ENCODE measurements at regions not wholly inside any gene's neighbourhood (a gene's known extent, or its start where the extent isn't known, plus 50 kb on each side); places are given as distances from the start of the nearest gene placed in this dataset.

GRCh38 chr17:79465681-79466025 lies 145.2 kb downstream of the RBFOX3 start:
- no peak overlapping the region for H3K27ac ChIP-seq
- no peak for DNase-seq
- H3K36me3 ChIP-seq = no peaks in the 10 kb centered on the region
- H3K27me3 ChIP-seq = peaks cover 0 to 55% (median 8%) of the 10 kb centered on the region in 9 donors
- no peaks in the 10 kb centered on the region for H3K9me3 ChIP-seq
- WGBS, 4 donors = 55 to 58% (median 58%) methylated on average over 14 of the region's 14 CpGs
- intact Hi-C loops (cut with DNase I) = no loop called here
- no peak for ATAC-seq
- TF ChIP-seq POLR2A (IDR thresholded peaks at IDR 0.05) = no peak
- TF ChIP-seq, protein P1, sequence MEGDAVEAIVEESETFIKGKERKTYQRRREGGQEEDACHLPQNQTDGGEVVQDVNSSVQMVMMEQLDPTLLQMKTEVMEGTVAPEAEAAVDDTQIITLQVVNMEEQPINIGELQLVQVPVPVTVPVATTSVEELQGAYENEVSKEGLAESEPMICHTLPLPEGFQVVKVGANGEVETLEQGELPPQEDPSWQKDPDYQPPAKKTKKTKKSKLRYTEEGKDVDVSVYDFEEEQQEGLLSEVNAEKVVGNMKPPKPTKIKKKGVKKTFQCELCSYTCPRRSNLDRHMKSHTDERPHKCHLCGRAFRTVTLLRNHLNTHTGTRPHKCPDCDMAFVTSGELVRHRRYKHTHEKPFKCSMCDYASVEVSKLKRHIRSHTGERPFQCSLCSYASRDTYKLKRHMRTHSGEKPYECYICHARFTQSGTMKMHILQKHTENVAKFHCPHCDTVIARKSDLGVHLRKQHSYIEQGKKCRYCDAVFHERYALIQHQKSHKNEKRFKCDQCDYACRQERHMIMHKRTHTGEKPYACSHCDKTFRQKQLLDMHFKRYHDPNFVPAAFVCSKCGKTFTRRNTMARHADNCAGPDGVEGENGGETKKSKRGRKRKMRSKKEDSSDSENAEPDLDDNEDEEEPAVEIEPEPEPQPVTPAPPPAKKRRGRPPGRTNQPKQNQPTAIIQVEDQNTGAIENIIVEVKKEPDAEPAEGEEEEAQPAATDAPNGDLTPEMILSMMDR (IDR thresholded peaks at IDR 0.05) = no peak
- no peaks in the 10 kb centered on the region for H3K4me1 ChIP-seq
- H3K4me3 ChIP-seq = no peak overlapping the region

DNA sequence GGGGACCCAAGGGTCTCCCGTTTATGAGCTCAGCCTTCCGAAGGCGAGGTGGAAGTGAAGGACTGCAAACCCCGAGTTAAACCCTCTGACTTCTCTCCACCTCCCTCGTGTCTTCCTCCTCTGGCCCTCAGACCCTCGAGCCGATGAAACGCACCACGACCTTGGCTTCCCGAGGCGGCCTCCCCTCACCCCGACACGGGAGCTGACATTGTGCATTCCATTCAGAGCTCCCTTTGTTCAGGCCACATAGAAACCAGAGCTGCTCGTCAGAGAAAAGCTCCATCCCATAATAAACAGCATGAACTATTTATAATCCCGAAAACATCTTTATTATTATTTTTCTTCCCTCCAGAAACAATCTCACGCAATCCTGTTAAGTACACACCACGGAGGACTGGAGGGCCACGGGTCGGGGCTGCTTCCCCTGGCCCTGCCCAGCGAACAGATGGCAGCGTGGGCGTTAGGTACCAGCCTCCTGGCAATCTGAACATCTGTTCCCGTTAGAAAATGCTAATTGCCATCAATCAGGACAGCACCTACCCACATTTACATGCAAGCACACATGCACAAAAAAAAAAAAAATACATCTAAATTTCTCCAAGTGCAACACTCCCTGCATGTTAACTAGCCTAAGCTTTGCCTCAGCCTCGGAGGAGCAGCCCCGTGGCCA lies 145.7 kb downstream of the RBFOX3 start:
- 60 to 66% (median 62%) methylated on average over 25 of the region's 25 CpGs for WGBS, 4 donors
- TF ChIP-seq POLR2A (IDR thresholded peaks at IDR 0.05) = no peak
- TF ChIP-seq, protein P1 (IDR thresholded peaks at IDR 0.05) = no peak
- H3K27ac ChIP-seq = no peak overlapping the region
- peaks cover 0 to 50% (median 8%) of the 10 kb centered on the region in 9 donors for H3K27me3 ChIP-seq
- no peak overlapping the region for H3K4me3 ChIP-seq
- ATAC-seq (no peak), DNase-seq (no peak)
- intact Hi-C loops (cut with DNase I) = no loop called here
- H3K36me3 ChIP-seq = no peaks in the 10 kb centered on the region
- no peaks in the 10 kb centered on the region for H3K9me3 ChIP-seq
- no peaks in the 10 kb centered on the region for H3K4me1 ChIP-seq

DNA sequence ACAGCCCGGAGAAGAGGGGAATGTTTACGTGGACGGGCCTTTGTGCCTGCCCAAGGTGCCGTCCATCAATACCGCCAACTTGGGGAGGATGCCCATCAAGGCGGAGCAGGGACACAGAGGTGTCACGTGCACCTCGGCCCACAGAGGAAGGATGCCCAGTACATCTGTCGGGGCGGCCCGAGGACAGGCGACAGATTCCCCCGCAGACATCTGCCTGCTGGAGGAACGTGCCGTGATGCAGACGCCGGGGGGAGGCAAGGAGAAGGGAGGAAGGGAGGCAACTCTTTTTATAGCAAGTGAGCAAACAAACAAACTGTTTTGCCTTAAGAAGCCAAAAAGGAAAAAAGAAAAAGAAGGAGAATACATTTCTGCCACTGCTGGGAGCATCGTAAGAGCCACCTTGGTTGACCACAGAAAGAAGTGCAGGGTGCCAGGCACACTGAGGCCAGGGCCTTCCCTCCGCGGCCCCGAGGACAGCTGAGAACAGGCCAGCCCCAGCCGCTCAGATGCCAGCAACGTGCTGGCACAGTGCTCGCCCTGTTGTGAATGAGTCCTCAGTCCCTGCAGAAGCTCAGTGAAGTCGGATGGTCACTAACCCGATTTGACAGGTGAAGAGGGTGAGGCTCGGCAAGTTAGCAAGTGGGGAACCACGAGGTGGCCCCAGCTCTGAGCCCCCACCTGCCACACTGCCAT lies 146.4 kb downstream of the RBFOX3 start:
- DNase-seq (no peak), ATAC-seq (no peak)
- intact Hi-C loops (cut with DNase I) = no loop called here
- Histone ChIP-seq H3K27me3 (peaks cover 0 to 43% (median 4%) of the 10 kb centered on the region in 9 donors), H3K36me3 (no peaks in the 10 kb centered on the region), H3K9me3 (no peaks in the 10 kb centered on the region), H3K4me3 (no peak overlapping the region), H3K4me1 (no peaks in the 10 kb centered on the region), H3K27ac (no peak overlapping the region)
- no peak for TF ChIP-seq POLR2A (IDR thresholded peaks at IDR 0.05)
- TF ChIP-seq, protein P1 (IDR thresholded peaks at IDR 0.05) = no peak
- 72 to 80% (median 79%) methylated on average over 28 of the region's 28 CpGs for WGBS, 4 donors

GRCh38 chr17:79463421-79464317 lies 147.2 kb downstream of the RBFOX3 start:
- Histone ChIP-seq H3K27ac (no peak overlapping the region), H3K36me3 (no peaks in the 10 kb centered on the region), H3K27me3 (peaks cover 0 to 39% (median 4%) of the 10 kb centered on the region in 9 donors), H3K9me3 (no peaks in the 10 kb centered on the region), H3K4me3 (no peak overlapping the region), H3K4me1 (no peaks in the 10 kb centered on the region)
- ATAC-seq = no peak
- intact Hi-C loops (cut with DNase I) = no loop called here
- no peak for DNase-seq
- WGBS, 4 donors = 85 to 94% (median 91%) methylated on average over 36 of the region's 36 CpGs
- TF ChIP-seq, protein P1 (IDR thresholded peaks at IDR 0.05) = no peak
- TF ChIP-seq POLR2A (IDR thresholded peaks at IDR 0.05) = no peak
